Esophagus (tissue), 2 donors: ENCODE measurements at regions not wholly inside any gene's neighbourhood (a gene's known extent, or its start where the extent isn't known, plus 50 kb on each side); places are given as distances from the start of the nearest gene placed in this dataset.

Experiments used
- H3K27ac ChIP-seq, 2 donors: one replicate each; pipeline ENCODE4 v1.5.1; 2013; ENCODE audit warnings: low read depth in 2 of 2, mild to moderate bottlenecking in 2 of 2, inconsistent platforms in 1 of 2, low read length in 1 of 2, moderate library complexity in 1 of 2
- H3K27me3 ChIP-seq, 2 donors: one replicate each; pipeline ENCODE4 v1.6.1; 2013; ENCODE audit warnings: low read length in 2 of 2, control low read depth in 1 of 2, mild to moderate bottlenecking in 1 of 2; ENCODE audit not compliant: insufficient read depth in 2 of 2, control insufficient read depth in 1 of 2
- H3K36me3 ChIP-seq, 2 donors: one replicate each; pipeline ENCODE4 v1.6.1; 2013; ENCODE audit warnings: low read length in 1 of 2; ENCODE audit not compliant: control insufficient read depth in 2 of 2, insufficient read depth in 2 of 2
- H3K4me1 ChIP-seq, 2 donors: one replicate each; pipeline ENCODE4 v1.6.1; 2013; ENCODE audit warnings: low read length in 1 of 2; ENCODE audit not compliant: control insufficient read depth in 2 of 2, insufficient read depth in 2 of 2
- H3K4me3 ChIP-seq, 2 donors: one replicate each; pipeline ENCODE4 v1.5.1; 2013; ENCODE audit warnings: low read length in 2 of 2, mild to moderate bottlenecking in 2 of 2, low read depth in 1 of 2, moderate library complexity in 1 of 2
- H3K9me3 ChIP-seq, 2 donors: one replicate each; pipeline ENCODE4 v1.6.1; 2013; ENCODE audit warnings: mild to moderate bottlenecking in 2 of 2, low read depth in 1 of 2, low read length in 1 of 2, moderate library complexity in 1 of 2; ENCODE audit not compliant: control insufficient read depth in 2 of 2, insufficient read depth in 1 of 2
- WGBS, 2 donors: extraction: QIAGEN DNeasy Blood & Tissue Kit; methylation state at CpG; one replicate each; pipeline ENCODE4 v1.1.7; 2013; 5-methylcytosine and 5-hydroxymethylcytosine counted together
- donor health status: healthy with polysubstance abuse.
- donor health status: Bipolar disorder and iron deficiency.

- H3K4me1 ChIP-seq = no peaks in the 10 kb centered on the region
- H3K36me3 ChIP-seq = no peaks in the 10 kb centered on the region
- 85 to 92% methylated on average over 10 of the region's 10 CpGs for WGBS, 2 donors
These were observed 251.4 kb downstream of the SOX9 start for GRCh38 chr17:72372185-72372584.

GRCh38 chr17:72373910-72374741 lies 253.3 kb downstream of the SOX9 start:
- 47 to 52% methylated on average over 13 of the region's 13 CpGs for WGBS, 2 donors

More at GRCh38 chr17:72372185-72372584, 251.4 kb downstream of the SOX9 start:
- H3K27me3 ChIP-seq = no peaks in the 10 kb centered on the region
- no peaks in the 10 kb centered on the region for H3K9me3 ChIP-seq
- no peak overlapping the region for H3K4me3 ChIP-seq
- H3K27ac ChIP-seq = no peak overlapping the region

DNA sequence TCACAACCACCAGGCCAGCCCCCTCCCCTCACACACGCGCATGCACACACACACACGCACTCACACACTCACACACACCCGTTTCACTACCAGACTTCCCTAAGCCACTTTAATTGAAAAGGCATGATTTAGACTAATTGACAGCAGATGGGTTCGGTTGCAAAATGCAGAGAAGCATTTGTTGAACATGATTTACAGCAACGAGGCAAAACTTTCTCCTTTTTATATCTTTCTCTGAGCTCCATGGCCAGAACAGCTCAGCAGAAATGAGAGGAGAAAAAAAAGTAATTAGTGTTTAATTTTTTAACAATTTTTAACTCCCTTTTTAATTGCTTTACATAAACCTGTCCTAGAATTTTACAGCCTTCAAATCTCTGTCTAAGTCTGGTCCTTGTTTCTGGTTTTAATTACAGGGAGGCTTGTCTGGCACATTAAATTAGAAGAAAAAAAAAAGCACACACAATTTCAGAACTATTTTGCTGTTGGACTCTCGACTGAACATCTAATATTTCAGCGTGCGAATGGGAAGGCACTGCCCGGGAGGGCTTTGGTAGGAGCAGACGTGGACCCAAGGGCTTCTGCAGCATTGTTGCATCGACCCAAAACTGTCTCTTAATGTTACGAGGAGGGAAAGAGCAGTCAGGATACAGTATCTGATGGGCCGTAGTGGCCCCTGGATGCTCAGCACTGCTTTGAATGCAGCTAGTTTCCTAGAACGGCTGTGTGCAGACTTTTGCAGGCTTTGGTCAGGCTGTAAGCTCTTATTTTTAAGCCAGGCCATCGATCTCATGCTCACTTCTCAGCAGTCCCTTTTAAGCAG lies 255.9 kb downstream of the SOX9 start:
- H3K4me3 ChIP-seq = no peak overlapping the region
- no peak overlapping the region for H3K27ac ChIP-seq
- H3K27me3 ChIP-seq = no peaks in the 10 kb centered on the region
- H3K9me3 ChIP-seq = no peaks in the 10 kb centered on the region
- no peaks in the 10 kb centered on the region for H3K4me1 ChIP-seq
- H3K36me3 ChIP-seq = no peaks in the 10 kb centered on the region
- 74 to 78% methylated on average over 16 of the region's 16 CpGs for WGBS, 2 donors

More at GRCh38 chr17:72373910-72374741, 253.3 kb downstream of the SOX9 start:
- H3K4me1 ChIP-seq = no peaks in the 10 kb centered on the region
- H3K27ac ChIP-seq = no peak overlapping the region
- no peak overlapping the region for H3K4me3 ChIP-seq
- H3K27me3 ChIP-seq = no peaks in the 10 kb centered on the region
- no peaks in the 10 kb centered on the region for H3K36me3 ChIP-seq
- H3K9me3 ChIP-seq = no peaks in the 10 kb centered on the region

GRCh38 chr17:72378414-72379390 lies 257.9 kb downstream of the SOX9 start:
- H3K4me1 ChIP-seq = no peaks in the 10 kb centered on the region
- no peaks in the 10 kb centered on the region for H3K9me3 ChIP-seq
- no peaks in the 10 kb centered on the region for H3K27me3 ChIP-seq
- no peak overlapping the region for H3K27ac ChIP-seq
- H3K4me3 ChIP-seq = no peak overlapping the region
- 83 to 84% methylated on average over 23 of the region's 23 CpGs for WGBS, 2 donors
- no peaks in the 10 kb centered on the region for H3K36me3 ChIP-seq

DNA sequence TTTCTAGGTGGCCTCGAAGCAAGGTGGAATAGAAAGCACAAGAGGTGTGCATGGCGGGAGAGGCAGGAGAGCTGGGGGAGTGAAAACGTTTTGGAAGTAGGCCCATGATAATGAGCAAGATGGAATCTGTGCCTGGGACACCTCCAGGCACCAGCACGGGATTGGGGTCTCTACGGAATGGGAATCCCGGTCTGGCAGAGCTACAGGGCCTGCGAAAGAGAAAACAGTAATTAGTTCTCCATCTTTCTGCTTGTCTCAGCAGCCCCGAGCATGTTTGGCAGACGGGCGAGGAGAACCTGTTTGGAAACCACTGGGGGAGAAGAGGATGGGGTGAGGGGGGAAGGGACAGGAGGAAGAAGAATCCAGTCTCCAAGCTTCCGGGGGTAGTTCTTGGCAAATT lies 258.7 kb downstream of the SOX9 start:
- Histone ChIP-seq H3K4me1 (no peaks in the 10 kb centered on the region), H3K4me3 (no peak overlapping the region), H3K36me3 (no peaks in the 10 kb centered on the region), H3K9me3 (no peaks in the 10 kb centered on the region), H3K27me3 (no peaks in the 10 kb centered on the region), H3K27ac (no peak overlapping the region)
- WGBS, 2 donors = 56 to 68% methylated on average over 11 of the region's 11 CpGs

- H3K9me3 ChIP-seq = no peaks in the 10 kb centered on the region
- no peaks in the 10 kb centered on the region for H3K27me3 ChIP-seq
- no peak overlapping the region for H3K4me3 ChIP-seq
- WGBS, 2 donors = 89 to 95% methylated on average over 6 of the region's 6 CpGs
- H3K36me3 ChIP-seq = no peaks in the 10 kb centered on the region
- no peak overlapping the region for H3K27ac ChIP-seq
- H3K4me1 ChIP-seq = no peaks in the 10 kb centered on the region
These were observed 259.3 kb downstream of the SOX9 start for GRCh38 chr17:72380120-72380519.

DNA sequence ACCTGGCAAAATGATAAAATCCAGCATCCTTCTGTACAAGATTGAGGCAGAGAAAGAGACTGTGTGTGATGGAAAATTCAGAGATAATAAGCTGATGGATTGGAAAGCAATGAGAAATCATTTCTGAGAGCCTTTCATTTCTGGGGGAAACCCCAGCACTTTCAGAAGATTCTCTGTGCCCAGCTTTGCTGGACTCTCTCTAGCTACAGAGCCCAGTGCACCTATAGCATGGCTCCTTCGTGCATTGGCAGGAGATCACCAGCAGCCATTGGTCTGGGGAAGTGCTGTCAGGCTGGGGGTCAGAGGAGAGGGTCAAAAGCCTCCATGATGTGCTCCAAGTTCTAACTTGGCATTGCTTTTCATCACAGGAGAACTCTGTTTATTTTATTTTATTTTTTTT lies 259.9 kb downstream of the SOX9 start:
- H3K36me3 ChIP-seq = no peaks in the 10 kb centered on the region
- 66 to 80% methylated on average over 1 of the region's 1 CpG for WGBS, 2 donors
- H3K9me3 ChIP-seq = no peaks in the 10 kb centered on the region

DNA sequence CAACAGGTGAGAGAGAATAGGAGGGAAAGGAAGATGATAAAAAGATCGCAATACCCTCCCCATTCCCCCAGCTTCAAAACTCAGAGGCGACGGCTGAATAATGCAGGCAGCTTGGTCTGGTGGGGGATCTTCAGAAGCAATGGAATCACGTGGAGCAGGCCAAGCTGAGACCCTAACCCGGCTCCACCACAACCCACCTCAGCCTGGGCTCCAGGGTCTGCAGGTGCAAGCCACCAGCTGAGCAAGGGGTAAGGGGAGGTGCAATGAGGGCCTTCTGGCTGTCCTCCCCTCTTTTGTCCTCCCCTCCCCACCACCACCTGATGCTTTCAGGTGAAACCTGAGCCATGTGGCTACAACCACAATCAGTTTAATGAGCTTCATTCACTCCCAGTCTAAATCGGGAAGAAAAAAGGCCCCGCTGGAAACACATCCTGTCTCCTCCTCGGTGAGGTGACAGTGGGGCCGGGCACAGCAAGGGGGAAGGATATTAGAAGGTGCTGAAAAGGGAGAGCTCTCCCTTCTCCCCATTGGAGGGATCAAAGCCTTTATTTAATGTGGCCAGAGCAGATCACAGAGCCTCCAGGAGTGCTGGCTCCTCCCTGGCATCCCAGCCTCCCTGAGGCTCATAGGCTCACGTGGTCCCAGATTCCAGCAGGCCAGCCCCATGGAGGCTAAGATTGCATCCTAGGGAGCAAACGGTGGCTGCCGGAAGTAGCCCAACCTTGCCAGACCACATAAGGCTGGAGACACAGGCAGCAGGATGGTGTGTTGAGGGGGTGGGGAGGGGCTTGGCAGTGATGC lies 261.0 kb downstream of the SOX9 start:
- WGBS, 2 donors = 74 to 79% methylated on average over 12 of the region's 12 CpGs
- Histone ChIP-seq H3K4me3 (no peak overlapping the region), H3K36me3 (no peaks in the 10 kb centered on the region), H3K27ac (no peak overlapping the region), H3K4me1 (no peaks in the 10 kb centered on the region), H3K27me3 (no peaks in the 10 kb centered on the region), H3K9me3 (no peaks in the 10 kb centered on the region)

More for the DNA sequence above, 259.9 kb downstream of the SOX9 start:
- Histone ChIP-seq H3K4me3 (no peak overlapping the region), H3K4me1 (no peaks in the 10 kb centered on the region), H3K27ac (no peak overlapping the region), H3K27me3 (no peaks in the 10 kb centered on the region)
